Skeletal muscle satellite cell (primary cell): ENCODE measurements at regions not wholly inside any gene's neighbourhood (a gene's known extent, or its start where the extent isn't known, plus 50 kb on each side); places are given as distances from the start of the nearest gene placed in this dataset.

ENCODE experiments used
- H3K27me3 ChIP-seq: 2 replicates; pipeline ENCODE4 v1.7.0; 2013; ENCODE audit warnings: low read length; ENCODE audit not compliant: control insufficient read depth, insufficient read depth
- H3K36me3 ChIP-seq: 2 replicates; pipeline ENCODE4 v1.7.0; 2013; ENCODE audit warnings: mild to moderate bottlenecking, control low read depth, low read length; ENCODE audit not compliant: insufficient read depth
- H3K4me1 ChIP-seq: 2 replicates; pipeline ENCODE4 v1.7.0; 2013; ENCODE audit warnings: low read length; ENCODE audit not compliant: control insufficient read depth, insufficient read depth
- H3K4me2 ChIP-seq: 2 replicates; pipeline ENCODE4 v1.7.0; 2013; ENCODE audit warnings: mild to moderate bottlenecking, low read length
- H3K4me3 ChIP-seq: 2 replicates; pipeline ENCODE4 v1.7.0; 2013; ENCODE audit warnings: low read length
- H3K9ac ChIP-seq: 2 replicates; pipeline ENCODE4 v1.7.0; 2013; ENCODE audit warnings: mild to moderate bottlenecking, low read depth, low read length, moderate library complexity
- H3K9me3 ChIP-seq: replicated peaks from 2 replicates; pipeline ENCODE4 v1.7.0; 2013; ENCODE audit warnings: mild to moderate bottlenecking, control low read depth, low read length

- Histone ChIP-seq H3K4me2 (no peak overlapping the region), H3K4me3 (no peak overlapping the region), H3K36me3 (no peaks in the 10 kb centered on the region), H3K9me3 (no peaks in the 10 kb centered on the region), H3K9ac (no peak overlapping the region), H3K4me1 (no peaks in the 10 kb centered on the region), H3K27me3 (peaks cover 3% of the 10 kb centered on the region)
Observed at GRCh38 chr20:48166082-48166835, 381.0 kb upstream of the SULF2 start.

GRCh38 chr20:48165401-48165685 is 380.1 kb upstream of the SULF2 start:
- no peak overlapping the region for H3K4me3 ChIP-seq
- no peak overlapping the region for H3K9ac ChIP-seq
- no peaks in the 10 kb centered on the region for H3K9me3 ChIP-seq
- H3K27me3 ChIP-seq = peaks cover 3% of the 10 kb centered on the region
- no peaks in the 10 kb centered on the region for H3K36me3 ChIP-seq
- H3K4me2 ChIP-seq = no peak overlapping the region
- no peaks in the 10 kb centered on the region for H3K4me1 ChIP-seq

- Histone ChIP-seq H3K4me2 (no peak overlapping the region), H3K9me3 (no peaks in the 10 kb centered on the region), H3K9ac (no peak overlapping the region), H3K36me3 (no peaks in the 10 kb centered on the region), H3K4me1 (no peaks in the 10 kb centered on the region), H3K27me3 (peaks cover 3% of the 10 kb centered on the region), H3K4me3 (no peak overlapping the region)
Observed at GRCh38 chr20:48164566-48165400, 379.5 kb upstream of the SULF2 start.

DNA sequence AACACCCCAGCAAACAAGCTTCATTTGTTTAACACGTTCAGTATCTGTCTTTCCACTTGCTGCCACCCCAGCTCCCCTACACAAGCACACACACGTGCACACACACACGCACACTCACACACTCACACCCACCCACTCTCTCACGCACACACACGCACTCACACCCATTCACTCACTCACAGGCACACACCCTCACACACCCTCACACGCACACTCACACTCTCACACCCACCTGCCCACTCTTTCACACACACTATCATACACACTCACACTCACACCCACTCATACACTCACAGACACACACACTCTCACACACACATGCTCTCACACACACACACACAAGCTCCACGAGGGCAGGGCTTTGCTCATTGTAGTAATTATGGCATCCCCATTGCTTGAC is 378.8 kb upstream of the SULF2 start:
- no peak overlapping the region for H3K4me2 ChIP-seq

DNA sequence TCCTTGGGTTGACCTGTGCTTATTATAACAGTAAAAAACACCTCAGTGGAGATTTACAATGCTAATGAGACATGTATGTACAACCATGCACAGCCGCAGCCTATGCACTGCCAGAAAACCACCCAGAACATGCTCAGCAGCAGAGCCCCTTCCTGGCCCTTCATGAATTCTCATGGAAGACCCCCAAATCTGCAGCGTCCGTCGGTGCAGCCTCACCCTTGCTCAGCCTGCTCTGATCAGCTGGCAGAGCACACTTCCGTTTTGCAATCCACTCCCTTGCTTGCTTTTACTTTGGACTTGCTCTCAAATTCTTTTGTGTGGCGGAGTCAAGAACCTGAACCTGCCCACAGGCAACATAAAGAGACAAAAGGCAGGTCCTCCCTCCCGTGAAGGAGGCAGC is 378.2 kb upstream of the SULF2 start:
- Histone ChIP-seq H3K4me3 (no peak overlapping the region), H3K4me1 (no peaks in the 10 kb centered on the region), H3K9ac (no peak overlapping the region), H3K36me3 (no peaks in the 10 kb centered on the region), H3K27me3 (peaks cover 3% of the 10 kb centered on the region), H3K9me3 (no peaks in the 10 kb centered on the region), H3K4me2 (no peak overlapping the region)

More for the DNA sequence above, 378.8 kb upstream of the SULF2 start:
- Histone ChIP-seq H3K9me3 (no peaks in the 10 kb centered on the region), H3K27me3 (peaks cover 3% of the 10 kb centered on the region), H3K9ac (no peak overlapping the region), H3K4me1 (no peaks in the 10 kb centered on the region), H3K4me3 (no peak overlapping the region), H3K36me3 (no peaks in the 10 kb centered on the region)

DNA sequence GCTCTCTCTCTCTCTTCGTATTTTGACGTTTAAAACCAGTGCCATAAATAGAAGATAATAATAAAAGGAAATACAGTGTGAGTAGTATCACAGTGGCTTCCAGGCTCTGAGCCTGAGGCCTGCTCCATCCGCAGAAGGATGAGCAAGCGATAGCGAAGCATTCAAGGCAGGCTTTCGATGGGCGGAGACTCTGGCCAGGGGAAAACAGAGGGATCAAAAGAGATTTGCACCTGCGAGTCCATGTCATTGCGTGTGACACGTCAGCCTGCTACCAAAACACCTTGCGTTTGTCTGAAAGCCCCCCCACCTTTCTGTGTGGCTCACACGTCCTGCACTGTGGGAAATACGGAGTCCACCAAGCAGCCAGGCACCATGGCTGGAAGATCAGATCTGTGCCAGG is 377.3 kb upstream of the SULF2 start:
- Histone ChIP-seq H3K9me3 (no peaks in the 10 kb centered on the region), H3K27me3 (peaks cover 3% of the 10 kb centered on the region), H3K4me1 (no peaks in the 10 kb centered on the region), H3K9ac (no peak overlapping the region), H3K36me3 (no peaks in the 10 kb centered on the region), H3K4me2 (no peak overlapping the region), H3K4me3 (no peak overlapping the region)

DNA sequence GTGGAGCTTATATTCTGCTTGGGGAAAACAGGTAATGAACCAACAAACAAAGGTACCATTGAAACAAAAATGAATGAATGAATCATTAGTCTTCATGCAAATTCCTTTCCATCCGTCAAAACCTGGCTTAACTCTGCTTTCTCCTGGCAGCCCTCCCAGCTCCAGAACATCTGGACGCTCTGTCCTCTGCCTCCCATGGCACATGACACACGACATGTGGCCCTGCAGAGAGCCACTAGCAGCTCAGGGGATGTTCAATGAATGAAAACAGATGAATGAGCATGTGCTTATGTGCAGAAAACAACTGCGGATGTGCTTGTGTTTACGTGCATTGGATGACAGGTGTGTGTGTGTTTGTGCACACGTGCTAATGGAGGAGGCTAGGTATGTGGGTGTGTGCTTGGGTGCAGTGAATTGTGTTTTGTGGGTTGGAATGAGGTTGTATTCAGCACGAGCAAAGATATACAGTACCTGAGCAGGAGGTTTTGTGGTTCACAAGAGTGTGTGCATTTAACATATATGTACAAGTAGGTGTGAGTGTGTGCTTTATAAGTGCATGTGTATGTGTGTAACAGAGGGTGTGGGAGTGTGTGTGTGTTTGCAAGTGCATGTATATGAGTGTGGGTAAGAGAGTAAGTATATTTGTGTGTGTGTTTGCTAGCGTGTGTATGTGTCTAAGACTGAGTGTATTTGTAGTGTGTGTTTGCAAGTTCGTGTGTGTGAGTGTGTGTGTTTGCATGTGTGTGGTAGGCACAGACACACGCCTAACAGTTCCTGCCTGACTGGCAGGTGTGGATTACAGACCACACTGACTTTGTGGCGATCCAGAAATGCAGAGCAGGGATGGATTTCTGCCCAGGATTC is 374.1 kb upstream of the SULF2 start:
- Histone ChIP-seq H3K27me3 (no peaks in the 10 kb centered on the region), H3K4me2 (no peak overlapping the region), H3K4me3 (no peak overlapping the region), H3K9me3 (no peaks in the 10 kb centered on the region), H3K36me3 (no peaks in the 10 kb centered on the region), H3K4me1 (no peaks in the 10 kb centered on the region), H3K9ac (no peak overlapping the region)

- Histone ChIP-seq H3K4me1 (no peaks in the 10 kb centered on the region), H3K4me3 (no peak overlapping the region), H3K4me2 (no peak overlapping the region), H3K36me3 (no peaks in the 10 kb centered on the region), H3K9me3 (peaks cover 5% of the 10 kb centered on the region), H3K27me3 (no peaks in the 10 kb centered on the region), H3K9ac (no peak overlapping the region)
Observed at GRCh38 chr20:48158014-48158413, 372.7 kb upstream of the SULF2 start.

DNA sequence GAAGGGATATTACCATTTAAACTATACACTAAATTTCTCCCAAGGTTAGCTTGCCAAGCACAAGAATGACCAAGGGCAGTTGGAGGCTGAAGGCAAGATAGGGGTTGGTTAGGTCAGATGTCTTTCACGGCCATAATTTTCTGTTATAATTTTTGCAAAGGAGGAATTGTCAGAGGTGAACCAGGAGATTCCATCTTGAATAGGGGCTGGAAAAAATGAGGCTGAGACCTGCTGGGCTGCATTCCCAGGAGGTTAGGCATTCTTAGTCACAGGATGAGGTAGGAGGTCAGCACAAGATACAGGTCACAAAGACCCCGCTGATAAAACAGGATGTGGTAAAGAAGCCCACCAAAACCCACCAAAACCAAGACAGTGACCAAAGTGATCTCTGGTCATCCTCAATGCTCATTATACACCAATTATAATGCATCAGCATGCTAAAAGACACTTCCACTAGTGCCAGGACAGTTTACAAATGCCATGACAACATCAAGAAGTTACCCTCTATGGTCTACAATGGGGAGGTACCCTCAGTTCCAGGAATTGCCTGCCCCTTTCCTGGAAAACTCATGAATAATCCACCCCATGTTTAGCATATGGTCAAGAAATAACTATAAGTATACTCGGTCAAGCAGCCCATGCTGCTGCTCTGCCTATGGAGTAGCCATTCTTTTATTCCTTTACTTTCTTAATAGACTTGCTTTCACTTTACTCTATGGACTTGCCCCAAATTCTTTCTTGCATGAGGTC is 371.8 kb upstream of the SULF2 start:
- Histone ChIP-seq H3K4me2 (no peak overlapping the region), H3K4me1 (no peaks in the 10 kb centered on the region), H3K9me3 (peaks cover 5% of the 10 kb centered on the region), H3K27me3 (no peaks in the 10 kb centered on the region), H3K4me3 (no peak overlapping the region), H3K36me3 (no peaks in the 10 kb centered on the region), H3K9ac (no peak overlapping the region)

DNA sequence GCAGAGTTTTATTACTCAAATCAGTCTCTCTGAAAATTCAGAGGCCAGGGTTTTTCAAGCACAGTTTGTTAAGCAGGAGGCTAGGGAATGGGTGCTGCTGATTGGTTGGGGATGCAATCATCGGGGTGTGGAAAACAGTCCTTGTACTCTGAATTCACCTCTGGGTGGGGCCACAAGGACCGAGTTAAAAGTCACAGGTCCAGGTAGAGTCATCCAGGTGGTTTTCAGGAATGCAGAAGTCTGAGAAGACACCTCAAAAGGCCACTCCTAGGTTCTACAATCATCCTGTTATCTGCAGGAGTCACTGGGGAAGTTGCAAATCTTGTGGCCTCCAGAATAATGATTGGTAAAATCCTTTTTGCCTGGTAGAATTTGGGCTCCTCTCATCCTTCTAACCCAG is 371.2 kb upstream of the SULF2 start:
- no peak overlapping the region for H3K4me3 ChIP-seq
- no peak overlapping the region for H3K9ac ChIP-seq
- peaks cover 5% of the 10 kb centered on the region for H3K9me3 ChIP-seq

DNA sequence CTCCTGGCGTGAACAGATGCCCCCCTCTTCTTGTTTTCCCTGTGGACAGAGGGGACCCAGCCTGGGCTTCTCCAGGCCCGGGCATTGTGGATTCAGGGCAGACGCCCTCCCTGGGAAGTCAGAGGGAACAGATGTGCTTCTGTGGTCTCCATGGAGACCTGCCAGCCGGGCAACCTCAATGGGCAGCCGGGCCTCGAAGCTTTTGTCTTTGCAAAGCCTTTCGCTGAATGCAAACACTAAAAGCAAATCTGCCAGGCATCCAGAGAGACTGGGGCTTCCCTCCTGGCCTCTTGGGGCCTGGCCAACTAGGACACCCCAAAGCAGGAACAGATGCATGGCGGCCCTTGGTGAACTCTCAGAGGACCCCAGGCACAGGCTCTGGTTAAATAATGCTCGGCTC is 370.0 kb upstream of the SULF2 start:
- H3K4me2 ChIP-seq = no peak overlapping the region
- H3K27me3 ChIP-seq = no peaks in the 10 kb centered on the region
- peaks cover 9% of the 10 kb centered on the region for H3K9me3 ChIP-seq
- no peaks in the 10 kb centered on the region for H3K4me1 ChIP-seq
- H3K9ac ChIP-seq = no peak overlapping the region
- H3K4me3 ChIP-seq = no peak overlapping the region
- no peaks in the 10 kb centered on the region for H3K36me3 ChIP-seq

More for the DNA sequence above, 371.2 kb upstream of the SULF2 start:
- Histone ChIP-seq H3K27me3 (no peaks in the 10 kb centered on the region), H3K4me2 (no peak overlapping the region), H3K4me1 (no peaks in the 10 kb centered on the region), H3K36me3 (no peaks in the 10 kb centered on the region)
